Caki2 (cell line): ENCODE measurements at regions not wholly inside any gene's neighbourhood (a gene's known extent, or its start where the extent isn't known, plus 50 kb on each side); places are given as distances from the start of the nearest gene placed in this dataset.

Source experiments
- DNase-seq: peaks from one replicate; pipeline ENCODE4 v3.0.0-alpha.2; 2015; ENCODE audit warnings: low read depth
- in situ Hi-C: cut with HindIII; loops from 2 replicates; pipeline ENCODE4 v1.10.0; 2016; ENCODE audit warnings: low sequenced_read_pairs, low pct_unique_long_range_greater_than_20kb, mixed read lengths

GRCh38 chr20:53749499-53749898, 155.9 kb upstream of the ZNF217 start:
- in situ Hi-C loops = no loop called here
- no peak for DNase-seq

GRCh38 chr20:53748821-53749421, 155.3 kb upstream of the ZNF217 start:
- in situ Hi-C loops = no loop called here
- peak; percentile 84 for DNase-seq

- peak; percentile 95 for DNase-seq
- in situ Hi-C loops = no loop called here
These were observed 154.5 kb upstream of the ZNF217 start for GRCh38 chr20:53748176-53748575.

GRCh38 chr20:53743607-53744260, 150.1 kb upstream of the ZNF217 start:
- no peak for DNase-seq

GRCh38 chr20:53742685-53743081, 149.0 kb upstream of the ZNF217 start:
- in situ Hi-C loops = no loop called here
- DNase-seq = no peak

More at GRCh38 chr20:53743607-53744260, 150.1 kb upstream of the ZNF217 start:
- in situ Hi-C loops = no loop called here

- no peak for DNase-seq
- in situ Hi-C loops = no loop called here
These were observed 148.0 kb upstream of the ZNF217 start for GRCh38 chr20:53741726-53742028.

- DNase-seq = peak; percentile 58
- in situ Hi-C loops = no loop called here
These were observed 146.5 kb upstream of the ZNF217 start for GRCh38 chr20:53739799-53740785.

- in situ Hi-C loops = no loop called here
- DNase-seq = peak; percentile 54
These were observed 145.5 kb upstream of the ZNF217 start for GRCh38 chr20:53738945-53739798.

GRCh38 chr20:53738039-53738944, 144.7 kb upstream of the ZNF217 start:
- peak; percentile 92 for DNase-seq
- in situ Hi-C loops = no loop called here

- no peak for DNase-seq
- in situ Hi-C loops = no loop called here
These were observed 143.9 kb upstream of the ZNF217 start for GRCh38 chr20:53737396-53738038.

GRCh38 chr20:53736757-53737395, 143.2 kb upstream of the ZNF217 start:
- DNase-seq = no peak
- in situ Hi-C loops = no loop called here

GRCh38 chr20:53736122-53736756, 142.6 kb upstream of the ZNF217 start:
- no peak for DNase-seq
- in situ Hi-C loops = no loop called here

GRCh38 chr20:53735536-53736050, 142.0 kb upstream of the ZNF217 start:
- peak; percentile 64 for DNase-seq
- in situ Hi-C loops = no loop called here

GRCh38 chr20:53734006-53734688, 140.5 kb upstream of the ZNF217 start:
- in situ Hi-C loops = no loop called here
- DNase-seq = no peak

GRCh38 chr20:53731595-53731994, 138.0 kb upstream of the ZNF217 start:
- in situ Hi-C loops = no loop called here
- no peak for DNase-seq
